ENCODE measurements at regions not wholly inside any gene's neighbourhood (a gene's known extent, or its start where the extent isn't known, plus 50 kb on each side); places are given as distances from the start of the nearest gene placed in this dataset.

DNA sequence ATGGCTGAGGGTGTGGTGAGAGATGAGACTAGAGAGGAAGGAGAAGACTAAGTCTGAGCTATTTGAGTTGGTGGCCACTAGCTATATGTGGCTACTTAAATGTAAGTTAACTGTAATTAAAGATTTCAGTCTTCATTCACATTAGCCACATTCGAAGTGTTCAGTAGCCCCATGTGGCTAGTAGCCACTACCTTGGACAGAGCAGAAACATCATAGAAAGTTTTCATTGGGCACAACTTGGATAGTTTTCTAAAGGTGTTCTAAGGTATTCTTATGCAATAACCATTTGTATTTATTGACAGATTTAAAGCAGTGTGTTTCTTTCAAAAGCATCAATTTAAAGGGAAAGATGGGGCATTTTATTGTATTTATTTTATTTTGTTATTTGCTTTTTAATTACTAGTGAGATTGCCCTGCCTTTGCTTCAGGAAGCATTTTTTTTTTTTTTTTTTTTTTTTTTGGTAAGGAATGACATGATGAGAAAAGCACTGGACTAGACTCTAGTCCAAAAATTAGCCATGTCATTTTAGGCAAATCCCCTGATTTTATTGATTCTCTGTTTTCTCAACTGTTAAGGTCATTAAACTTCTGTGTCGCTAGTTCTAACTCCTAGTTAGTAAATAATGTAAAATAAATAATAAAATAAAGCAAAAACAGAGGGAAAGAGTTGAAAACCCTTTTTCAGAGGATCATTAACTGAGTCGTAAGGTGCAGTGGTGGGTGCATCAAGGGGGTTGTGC, 153.0 kb upstream of the ROBO2 start:
- Histone ChIP-seq H3K27ac (ENCODE audit: extremely low read depth, low read depth, low read length) (no peak overlapping the region), H2AFZ (ENCODE audit: low read depth, low read length) (no peak overlapping the region), H3K79me2 (ENCODE audit: control insufficient read depth, insufficient read depth, low read length) (no peaks in the 10 kb centered on the region), H3K36me3 (ENCODE audit: control insufficient read depth, insufficient read depth, low read length) (no peaks in the 10 kb centered on the region), H3K9me1 (ENCODE audit: control insufficient read depth, insufficient read depth, low read length) (no peaks in the 10 kb centered on the region), H3K9ac (ENCODE audit: insufficient read depth in 1 of 2, low read depth in 2 of 2, low read length in 2 of 2) (no peak overlapping the region), H3K4me2 (ENCODE audit: insufficient read depth, low read length) (no peak overlapping the region), H3K9me3 (replicated peaks; ENCODE audit: control insufficient read depth, insufficient read depth, low read depth, low read length) (no peaks in the 10 kb centered on the region), H4K20me1 (replicated peaks; ENCODE audit: control insufficient read depth, insufficient read depth, low read length) (no peaks in the 10 kb centered on the region), H3K4me3 (no peak overlapping the region), H3K4me1 (replicated peaks in 1 of 2; ENCODE audit: control insufficient read depth in 2 of 2, insufficient read depth in 2 of 2, low read length in 2 of 2) (no peaks in the 10 kb centered on the region), H3K27me3 (ENCODE audit: control insufficient read depth in 2 of 2, insufficient read depth in 2 of 2, low read length in 2 of 2) (no peaks in the 10 kb centered on the region)
- intact Hi-C loops (cut with micrococcal nuclease) = no loop called here
- BruUV-seq (replicated peaks) = no TSS peak
- POLR2A ChIA-PET = no interaction called here
- DNase-seq (ENCODE audit: extremely low read depth in 1 of 4, low spot score in 3 of 4) = no peak
- ATAC-seq = no peak
- FAIRE-seq = no peak
- in situ Hi-C loops (cut with MboI) = no loop called here
- CTCF ChIA-PET (ENCODE audit: low intra/inter-chr PET ratio) = no interaction called here
- no peak for TF ChIP-seq PRDM10 (IDR thresholded peaks at IDR 0.05; ENCODE audit: partially characterized antibody)
- no peak for TF ChIP-seq MAFK (IDR thresholded peaks at IDR 0.05; ENCODE audit: low read length)
- no peak for TF ChIP-seq SAFB (IDR thresholded peaks at IDR 0.05; ENCODE audit: borderline replicate concordance, low read depth, low read length)
- TF ChIP-seq C11orf30 (IDR thresholded peaks at IDR 0.05; ENCODE audit: low read depth) = no peak
- TF ChIP-seq SAP30 (IDR thresholded peaks at IDR 0.05; ENCODE audit: borderline replicate concordance, insufficient read depth, low read depth, low read length, poor library complexity, severe bottlenecking) = no peak
- TF ChIP-seq ZNF347 (CRISPR knock-in tag; IDR thresholded peaks at IDR 0.05; ENCODE audit: low read depth) = no peak
- TF ChIP-seq ZNF224 (CRISPR knock-in tag; IDR thresholded peaks at IDR 0.05) = no peak
- TF ChIP-seq, protein P1, sequence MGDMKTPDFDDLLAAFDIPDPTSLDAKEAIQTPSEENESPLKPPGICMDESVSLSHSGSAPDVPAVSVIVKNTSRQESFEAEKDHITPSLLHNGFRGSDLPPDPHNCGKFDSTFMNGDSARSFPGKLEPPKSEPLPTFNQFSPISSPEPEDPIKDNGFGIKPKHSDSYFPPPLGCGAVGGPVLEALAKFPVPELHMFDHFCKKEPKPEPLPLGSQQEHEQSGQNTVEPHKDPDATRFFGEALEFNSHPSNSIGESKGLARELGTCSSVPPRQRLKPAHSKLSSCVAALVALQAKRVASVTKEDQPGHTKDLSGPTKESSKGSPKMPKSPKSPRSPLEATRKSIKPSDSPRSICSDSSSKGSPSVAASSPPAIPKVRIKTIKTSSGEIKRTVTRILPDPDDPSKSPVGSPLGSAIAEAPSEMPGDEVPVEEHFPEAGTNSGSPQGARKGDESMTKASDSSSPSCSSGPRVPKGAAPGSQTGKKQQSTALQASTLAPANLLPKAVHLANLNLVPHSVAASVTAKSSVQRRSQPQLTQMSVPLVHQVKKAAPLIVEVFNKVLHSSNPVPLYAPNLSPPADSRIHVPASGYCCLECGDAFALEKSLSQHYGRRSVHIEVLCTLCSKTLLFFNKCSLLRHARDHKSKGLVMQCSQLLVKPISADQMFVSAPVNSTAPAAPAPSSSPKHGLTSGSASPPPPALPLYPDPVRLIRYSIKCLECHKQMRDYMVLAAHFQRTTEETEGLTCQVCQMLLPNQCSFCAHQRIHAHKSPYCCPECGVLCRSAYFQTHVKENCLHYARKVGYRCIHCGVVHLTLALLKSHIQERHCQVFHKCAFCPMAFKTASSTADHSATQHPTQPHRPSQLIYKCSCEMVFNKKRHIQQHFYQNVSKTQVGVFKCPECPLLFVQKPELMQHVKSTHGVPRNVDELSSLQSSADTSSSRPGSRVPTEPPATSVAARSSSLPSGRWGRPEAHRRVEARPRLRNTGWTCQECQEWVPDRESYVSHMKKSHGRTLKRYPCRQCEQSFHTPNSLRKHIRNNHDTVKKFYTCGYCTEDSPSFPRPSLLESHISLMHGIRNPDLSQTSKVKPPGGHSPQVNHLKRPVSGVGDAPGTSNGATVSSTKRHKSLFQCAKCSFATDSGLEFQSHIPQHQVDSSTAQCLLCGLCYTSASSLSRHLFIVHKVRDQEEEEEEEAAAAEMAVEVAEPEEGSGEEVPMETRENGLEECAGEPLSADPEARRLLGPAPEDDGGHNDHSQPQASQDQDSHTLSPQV (IDR thresholded peaks at IDR 0.05) = no peak
- no peak for TF ChIP-seq GTF2A2 (tag; IDR thresholded peaks at IDR 0.05)
- no peak for TF ChIP-seq TEAD2 (tag; IDR thresholded peaks at IDR 0.05)
- TF ChIP-seq SMAD1 (IDR thresholded peaks at IDR 0.05; ENCODE audit: low read depth, low read length, partially characterized antibody) = no peak
- WGBS (ENCODE audit: insufficient coverage, low coverage, missing lambda C conversion rate) = 0% methylated on average over 3 of the region's 3 CpGs

All from K562 (cell line).